ENCODE measurements at regions not wholly inside any gene's neighbourhood (a gene's known extent, or its start where the extent isn't known, plus 50 kb on each side); places are given as distances from the start of the nearest gene placed in this dataset.
"Not testable (repeated sequence)": the region's sequence is repeated elsewhere in the genome, so short reads cannot be mapped to it uniquely, and the experiment has no call there.

DNA sequence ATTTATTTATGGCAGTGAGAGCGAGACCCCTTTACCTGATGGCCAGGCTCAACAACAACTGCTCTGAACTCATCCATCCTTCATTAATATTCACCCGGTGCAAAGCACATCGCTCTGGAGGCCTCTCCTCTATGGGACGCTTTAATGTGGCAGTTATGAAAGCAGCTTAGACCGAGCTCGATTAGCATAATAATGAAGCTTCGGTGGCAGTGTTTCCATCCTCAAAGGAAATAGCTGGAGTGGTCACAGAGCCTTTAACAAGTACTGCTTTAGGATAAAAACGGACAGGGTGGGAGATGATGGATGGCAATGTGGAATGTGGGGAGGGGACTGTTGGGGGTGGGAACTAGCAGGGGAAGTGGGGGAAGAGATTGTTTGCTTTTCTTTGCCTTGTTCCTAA is 243.9 kb downstream of the SLC4A3 start:
- ChIA-PET POLR2A (no interaction called here), CTCF (interaction anchor here (0.6 kb wide), 1 partner anchor 21 kb away, joined by 7 read pairs; no protein-coding TSS in a partner anchor)
- TF ChIP-seq SUZ12 (IDR thresholded peaks at IDR 0.05): no peak
- no peak for TF ChIP-seq ARNT (IDR thresholded peaks at IDR 0.05)
- DNase-seq (ENCODE audit: extremely low spot score): no peak

DNA sequence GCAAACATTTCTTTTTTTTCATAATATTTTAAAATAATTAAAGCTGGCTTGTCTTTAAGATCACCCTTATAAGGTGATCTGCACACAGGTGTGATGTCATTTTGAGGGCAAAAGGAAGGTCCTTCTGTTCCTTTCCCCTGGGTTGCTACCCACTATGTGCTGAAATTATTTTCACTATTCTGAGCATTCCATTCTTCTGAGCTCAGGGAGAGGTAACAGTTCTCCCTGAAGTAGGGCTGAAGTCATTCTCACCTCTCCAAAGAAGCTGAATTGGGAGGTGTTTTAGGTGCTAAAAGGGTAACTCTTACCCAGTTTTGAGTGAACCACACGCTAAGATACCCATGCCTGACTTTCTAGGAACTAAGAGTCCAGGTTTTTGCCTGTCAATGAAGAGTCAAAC is 247.6 kb downstream of the SLC4A3 start:
- ChIA-PET CTCF (no interaction called here), POLR2A (no interaction called here)
- DNase-seq (ENCODE audit: extremely low spot score): no peak
- TF ChIP-seq ARNT (IDR thresholded peaks at IDR 0.05): no peak
- no peak for TF ChIP-seq FOXA1 (IDR thresholded peaks at IDR 0.05)
- no peak for TF ChIP-seq TARDBP (IDR thresholded peaks at IDR 0.05)
- TF ChIP-seq ZNF384 (IDR thresholded peaks at IDR 0.05): no peak
- TF ChIP-seq HDGF (IDR thresholded peaks at IDR 0.05; ENCODE audit: borderline replicate concordance): no peak

DNA sequence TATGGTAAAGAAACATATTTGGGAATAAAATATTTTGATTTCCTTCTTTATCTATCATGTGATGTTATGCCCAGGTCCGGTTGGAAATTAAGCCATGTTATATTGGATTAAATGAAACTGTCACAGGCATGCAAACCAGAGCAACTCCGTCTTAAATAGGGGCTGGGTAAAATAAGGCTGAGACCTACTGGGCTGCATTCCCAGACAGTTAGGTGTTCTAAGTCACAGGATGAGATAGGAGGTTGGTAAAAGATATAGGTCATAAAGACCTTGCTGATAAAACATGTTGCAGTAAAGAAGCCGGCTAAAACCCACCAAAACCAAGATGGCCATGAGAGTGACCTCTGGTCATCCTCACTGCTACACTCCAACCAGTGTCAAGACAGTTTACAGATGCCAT is 248.6 kb downstream of the SLC4A3 start:
- DNase-seq (ENCODE audit: extremely low spot score); POLR2A ChIA-PET; CTCF ChIA-PET: not testable (repeated sequence)

DNA sequence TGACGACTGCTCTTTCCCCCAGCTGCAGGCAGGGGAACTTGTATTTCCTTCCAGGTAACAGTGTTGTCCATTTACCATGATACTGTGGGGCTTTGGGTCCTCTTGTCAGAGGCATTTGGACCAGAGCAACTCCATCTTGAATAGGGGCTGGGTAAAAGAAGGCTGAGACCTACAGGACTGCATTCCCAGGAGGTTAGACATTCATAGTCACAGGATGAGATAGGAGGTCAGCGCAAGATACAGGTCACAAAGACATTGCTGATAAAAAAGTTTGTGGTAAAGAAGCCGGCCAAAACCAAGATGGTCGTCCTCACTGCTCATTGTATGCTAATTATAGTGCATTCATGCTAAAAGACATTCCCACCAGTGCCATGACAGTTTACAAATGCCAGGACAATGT is 249.5 kb downstream of the SLC4A3 start:
- CTCF ChIA-PET: no interaction called here
- DNase-seq (ENCODE audit: extremely low spot score): no peak
- POLR2A ChIA-PET: no interaction called here
- TF ChIP-seq L3MBTL2 (conservative IDR thresholded peaks at IDR 0.05) (no peak), LEF1 (IDR thresholded peaks at IDR 0.05; ENCODE audit: borderline replicate concordance) (no peak), SUZ12 (IDR thresholded peaks at IDR 0.05) (no peak), FOXA1 (IDR thresholded peaks at IDR 0.05) (no peak), BHLHE40 (IDR thresholded peaks at IDR 0.05; ENCODE audit: borderline replicate concordance) (no peak), TARDBP (IDR thresholded peaks at IDR 0.05) (no peak), ARNT (IDR thresholded peaks at IDR 0.05) (no peak), ZNF384 (IDR thresholded peaks at IDR 0.05) (no peak), SP1 (IDR thresholded peaks at IDR 0.05) (no peak), FOXK2 (IDR thresholded peaks at IDR 0.05) (no peak), CTBP1 (IDR thresholded peaks at IDR 0.05; ENCODE audit: borderline replicate concordance) (no peak), HDGF (IDR thresholded peaks at IDR 0.05; ENCODE audit: borderline replicate concordance) (no peak), ELF4 (IDR thresholded peaks at IDR 0.05) (no peak), FOXM1 (IDR thresholded peaks at IDR 0.05; ENCODE audit: borderline replicate concordance) (no peak), NFRKB (IDR thresholded peaks at IDR 0.05) (no peak)
- TF ChIP-seq, protein P1, sequence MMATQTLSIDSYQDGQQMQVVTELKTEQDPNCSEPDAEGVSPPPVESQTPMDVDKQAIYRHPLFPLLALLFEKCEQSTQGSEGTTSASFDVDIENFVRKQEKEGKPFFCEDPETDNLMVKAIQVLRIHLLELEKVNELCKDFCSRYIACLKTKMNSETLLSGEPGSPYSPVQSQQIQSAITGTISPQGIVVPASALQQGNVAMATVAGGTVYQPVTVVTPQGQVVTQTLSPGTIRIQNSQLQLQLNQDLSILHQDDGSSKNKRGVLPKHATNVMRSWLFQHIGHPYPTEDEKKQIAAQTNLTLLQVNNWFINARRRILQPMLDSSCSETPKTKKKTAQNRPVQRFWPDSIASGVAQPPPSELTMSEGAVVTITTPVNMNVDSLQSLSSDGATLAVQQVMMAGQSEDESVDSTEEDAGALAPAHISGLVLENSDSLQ (IDR thresholded peaks at IDR 0.05): no peak

DNA sequence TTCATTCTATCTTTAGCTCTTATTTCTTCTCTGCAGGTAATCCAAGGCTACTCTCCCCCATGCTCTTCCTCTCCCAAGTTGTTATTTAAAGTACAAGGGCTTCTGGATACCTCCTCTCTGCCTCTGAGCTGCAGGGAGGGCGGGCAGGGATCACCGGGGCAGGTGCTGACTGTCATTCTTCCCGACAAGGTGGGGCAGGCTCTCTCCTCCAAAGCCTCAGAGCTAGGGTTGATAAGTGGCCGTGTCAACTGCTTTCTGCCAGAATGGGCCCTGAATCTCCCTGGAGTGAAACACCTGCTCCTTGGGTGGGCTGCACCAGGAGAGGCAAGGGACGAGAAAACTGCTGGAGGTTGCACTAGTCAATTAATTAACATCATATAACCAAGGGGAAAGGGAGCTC is 250.3 kb downstream of the SLC4A3 start:
- TF ChIP-seq, protein P1 (IDR thresholded peaks at IDR 0.05): no peak
- TF ChIP-seq ARNT (IDR thresholded peaks at IDR 0.05) (no peak), ELF4 (IDR thresholded peaks at IDR 0.05) (no peak), LEF1 (IDR thresholded peaks at IDR 0.05; ENCODE audit: borderline replicate concordance) (no peak), NFRKB (IDR thresholded peaks at IDR 0.05) (no peak), L3MBTL2 (conservative IDR thresholded peaks at IDR 0.05) (no peak), FOXA1 (IDR thresholded peaks at IDR 0.05) (no peak), ZNF384 (IDR thresholded peaks at IDR 0.05) (no peak), HDGF (IDR thresholded peaks at IDR 0.05; ENCODE audit: borderline replicate concordance) (no peak), TARDBP (IDR thresholded peaks at IDR 0.05) (no peak), CTBP1 (IDR thresholded peaks at IDR 0.05; ENCODE audit: borderline replicate concordance) (no peak)
- POLR2A ChIA-PET: no interaction called here
- no peak for DNase-seq (ENCODE audit: extremely low spot score)
- CTCF ChIA-PET: no interaction called here

DNA sequence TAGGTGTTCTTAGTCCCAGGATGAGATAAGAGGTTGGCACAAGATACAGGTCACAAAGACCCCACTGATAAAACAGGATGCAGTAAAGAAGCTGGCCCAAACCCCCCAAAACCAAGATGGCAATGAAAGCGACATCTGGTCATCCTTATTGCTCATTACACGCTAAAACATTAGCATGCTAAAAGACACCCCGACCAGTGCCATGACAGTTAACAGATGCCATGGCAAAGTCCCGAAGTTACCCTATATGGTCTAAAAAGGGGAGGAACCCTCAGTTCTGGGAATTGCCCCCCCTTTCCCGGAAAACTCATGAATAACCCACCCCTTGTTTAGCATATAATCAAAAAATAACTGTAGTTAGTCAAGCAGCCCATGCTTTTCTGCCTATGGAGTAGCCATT is 251.1 kb downstream of the SLC4A3 start:
- no peak for TF ChIP-seq ELF4 (IDR thresholded peaks at IDR 0.05)
- TF ChIP-seq HDGF (IDR thresholded peaks at IDR 0.05; ENCODE audit: borderline replicate concordance): no peak
- no peak for TF ChIP-seq SUZ12 (IDR thresholded peaks at IDR 0.05)
- no peak for TF ChIP-seq FOXK2 (IDR thresholded peaks at IDR 0.05)
- TF ChIP-seq ZNF384 (IDR thresholded peaks at IDR 0.05): no peak
- TF ChIP-seq FOXA1 (IDR thresholded peaks at IDR 0.05): no peak
- no peak for TF ChIP-seq TARDBP (IDR thresholded peaks at IDR 0.05)
- no peak for TF ChIP-seq LEF1 (IDR thresholded peaks at IDR 0.05; ENCODE audit: borderline replicate concordance)
- no peak for TF ChIP-seq L3MBTL2 (conservative IDR thresholded peaks at IDR 0.05)
- TF ChIP-seq, protein P1 (IDR thresholded peaks at IDR 0.05): no peak
- no peak for TF ChIP-seq NFRKB (IDR thresholded peaks at IDR 0.05)
- no peak for TF ChIP-seq BHLHE40 (IDR thresholded peaks at IDR 0.05; ENCODE audit: borderline replicate concordance)
- TF ChIP-seq FOXM1 (IDR thresholded peaks at IDR 0.05; ENCODE audit: borderline replicate concordance): no peak
- TF ChIP-seq CTBP1 (IDR thresholded peaks at IDR 0.05; ENCODE audit: borderline replicate concordance): no peak
- no peak for TF ChIP-seq SP1 (IDR thresholded peaks at IDR 0.05)
- no peak for TF ChIP-seq ARNT (IDR thresholded peaks at IDR 0.05)
- CTCF ChIA-PET: no interaction called here
- no peak for DNase-seq (ENCODE audit: extremely low spot score)
- POLR2A ChIA-PET: no interaction called here

DNA sequence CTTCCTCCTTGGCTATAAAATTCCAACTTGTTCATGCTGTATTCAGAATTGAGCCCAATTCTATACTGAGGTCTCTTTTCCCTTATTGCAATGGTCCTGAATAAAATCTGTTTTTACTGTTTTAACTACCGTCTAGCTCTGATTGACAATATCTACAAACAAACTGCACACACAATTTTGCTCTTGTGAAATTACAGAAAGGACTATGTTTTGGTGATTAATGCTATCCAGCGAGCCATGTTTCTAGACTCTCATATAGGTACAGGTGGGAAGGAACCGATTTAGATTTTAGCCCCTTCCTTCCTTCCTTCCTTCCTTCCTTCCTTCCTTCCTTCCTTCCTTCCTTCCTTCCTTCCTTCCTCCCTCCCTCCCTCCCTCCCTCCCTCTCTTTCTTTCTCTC is 254.4 kb downstream of the SLC4A3 start:
- no peak for DNase-seq (ENCODE audit: extremely low spot score)
- POLR2A ChIA-PET: no interaction called here
- TF ChIP-seq CTBP1 (IDR thresholded peaks at IDR 0.05; ENCODE audit: borderline replicate concordance): no peak
- TF ChIP-seq SP1 (IDR thresholded peaks at IDR 0.05): no peak
- TF ChIP-seq HDGF (IDR thresholded peaks at IDR 0.05; ENCODE audit: borderline replicate concordance): no peak
- CTCF ChIA-PET: no interaction called here

All from HEK293T (cell line).